K562 (cell line): ENCODE measurements at regions not wholly inside any gene's neighbourhood (a gene's known extent, or its start where the extent isn't known, plus 50 kb on each side); places are given as distances from the start of the nearest gene placed in this dataset.

Source experiments
- JUND ChIP-seq, 2 experiments: IDR thresholded peaks; 2 replicates in 1 of 2; 3 replicates in 1 of 2; pipeline ENCODE4 v1.6.1; 2011; ENCODE audit warnings: borderline replicate concordance in 2 of 2, low read depth in 2 of 2, low read length in 2 of 2, improper control_type of control experiment in 1 of 2, missing biosample characterization in 1 of 2, missing genetic modification characterization in 1 of 2, missing genetic modification reagents in 1 of 2
- TCF3 ChIP-seq: sonication (generic); formaldehyde crosslinking; IDR thresholded peaks from 2 replicates; pipeline ENCODE4 v1.4.0; 2020; ENCODE audit warnings: mild to moderate bottlenecking, missing genetic modification reagents
- USF1 ChIP-seq: sonication (generic); formaldehyde crosslinking; IDR thresholded peaks from 2 replicates; pipeline ENCODE4 v1.9.0; 2022; ENCODE audit warnings: mild to moderate bottlenecking, missing genetic modification reagents

GRCh38 chr3:16064642-16065414 lies 109.7 kb upstream of the GALNT15 start:
- TF ChIP-seq JUND (IDR thresholded peaks at IDR 0.05; ENCODE audit: borderline replicate concordance, low read depth, low read length) (no peak), JUND (tag; IDR thresholded peaks at IDR 0.05; ENCODE audit: borderline replicate concordance, low read depth, low read length) (no peak), USF1 (no peak), TCF3 (CRISPR knock-in tag) (no peak)
